PC-9 (cell line): ENCODE measurements at regions not wholly inside any gene's neighbourhood (a gene's known extent, or its start where the extent isn't known, plus 50 kb on each side); places are given as distances from the start of the nearest gene placed in this dataset.

ENCODE experiments used
- CTCF ChIP-seq: fragments of 200-600 bp; sonication (generic); conservative IDR thresholded peaks from 2 replicates; pipeline ENCODE4 v1.6.1; 2017; ENCODE audit warnings: mixed run types, antibody characterized with exemption, mild to moderate bottlenecking, moderate library complexity
- EZH2 ChIP-seq: fragments of 200-600 bp; sonication (generic); IDR thresholded peaks from 2 replicates; pipeline ENCODE4 v1.8.0; 2017; ENCODE audit warnings: antibody characterized with exemption, low read depth

- peak; percentile 64 for TF ChIP-seq CTCF
- no peak for TF ChIP-seq EZH2
Measured at GRCh38 chr14:40417777-40418401, 985.7 kb upstream of the FBXO33 start.
